GM21825 (cell line): ENCODE measurements at regions not wholly inside any gene's neighbourhood (a gene's known extent, or its start where the extent isn't known, plus 50 kb on each side); places are given as distances from the start of the nearest gene placed in this dataset.

ENCODE experiments used
- ATAC-seq: cut with Tn5 transposase; IDR thresholded peaks from one replicate; pipeline ENCODE4 v1.9.1; 2021; ENCODE audit warnings: mild to moderate bottlenecking, moderate library complexity; ENCODE audit not compliant: unreplicated experiment

- ATAC-seq: no peak
These were observed 134.7 kb upstream of the AKR1E2 start for GRCh38 chr10:4691301-4691700.

- no peak for ATAC-seq
These were observed 137.4 kb upstream of the AKR1E2 start for GRCh38 chr10:4688601-4689000.

GRCh38 chr10:4688168-4688567, 137.8 kb upstream of the AKR1E2 start:
- no peak for ATAC-seq

- no peak for ATAC-seq
These were observed 138.6 kb upstream of the AKR1E2 start for GRCh38 chr10:4687397-4687796.

- no peak for ATAC-seq
These were observed 139.4 kb upstream of the AKR1E2 start for GRCh38 chr10:4686644-4686996.

GRCh38 chr10:4685904-4686643, 139.9 kb upstream of the AKR1E2 start:
- ATAC-seq: no peak

GRCh38 chr10:4685491-4685890, 140.5 kb upstream of the AKR1E2 start:
- no peak for ATAC-seq

GRCh38 chr10:4684434-4684833, 141.6 kb upstream of the AKR1E2 start:
- ATAC-seq: no peak

GRCh38 chr10:4683838-4684237, 142.2 kb upstream of the AKR1E2 start:
- ATAC-seq: no peak

- no peak for ATAC-seq
These were observed 142.9 kb upstream of the AKR1E2 start for GRCh38 chr10:4683137-4683536.

GRCh38 chr10:4678951-4679671, 146.9 kb upstream of the AKR1E2 start:
- ATAC-seq: no peak

- ATAC-seq: no peak
These were observed 147.7 kb upstream of the AKR1E2 start for GRCh38 chr10:4678023-4678950.

GRCh38 chr10:4677296-4678021, 148.5 kb upstream of the AKR1E2 start:
- no peak for ATAC-seq

GRCh38 chr10:4676566-4676965, 149.4 kb upstream of the AKR1E2 start:
- ATAC-seq: no peak

- ATAC-seq: no peak
These were observed 150.2 kb upstream of the AKR1E2 start for GRCh38 chr10:4675808-4676207.

GRCh38 chr10:4673279-4674040, 152.5 kb upstream of the AKR1E2 start:
- ATAC-seq: no peak

- ATAC-seq: no peak
These were observed 153.8 kb upstream of the AKR1E2 start for GRCh38 chr10:4672201-4672600.

GRCh38 chr10:4671451-4672145, 154.4 kb upstream of the AKR1E2 start:
- no peak for ATAC-seq

GRCh38 chr10:4670737-4671136, 155.3 kb upstream of the AKR1E2 start:
- no peak for ATAC-seq

- ATAC-seq: no peak
These were observed 156.4 kb upstream of the AKR1E2 start for GRCh38 chr10:4669585-4669984.
